Endothelial cell of umbilical vein (primary cell): ENCODE measurements at regions not wholly inside any gene's neighbourhood (a gene's known extent, or its start where the extent isn't known, plus 50 kb on each side); places are given as distances from the start of the nearest gene placed in this dataset.

Experiments used
- BruUV-seq: library from RNA; stranded (reverse); fragments of 400-500 nt; replicated peaks from 2 replicates; lab custom pipeline; 2021; lab: Mats Ljungman, UMichigan
- CTCF ChIA-PET: fragments of 300-600, 350-600 bp; sonication (Branson Sonifier 250); formaldehyde crosslinking; loops from one replicate; lab custom pipeline; 2021; ENCODE audit warnings: antibody characterized with exemption, inconsistent platforms; lab: Charles Lee
- POLR2A ChIA-PET: fragments of 300-600, 350-600 bp; sonication (Branson Sonifier 250); formaldehyde crosslinking; loops from one replicate; lab custom pipeline; 2021; ENCODE audit warnings: antibody characterized with exemption, inconsistent platforms; lab: Charles Lee
- DNase-seq: peaks from one replicate; pipeline ENCODE4 v3.0.0-alpha.2; 2011; ENCODE audit warnings: low read depth, low spot score
- FAIRE-seq: peaks from 2 replicates; lab custom pipeline; 2011; peaks lifted over from hg19 to GRCh38; lab: Jason Lieb, UNC
- H2AFZ ChIP-seq: 2 replicates; pipeline ENCODE4 v1.6.0; 2012; ENCODE audit warnings: low read depth, low read length, control low read depth, inconsistent platforms
- H3K27ac ChIP-seq: 2 replicates; pipeline ENCODE4 v1.5.1; 2011; ENCODE audit warnings: low read depth, mild to moderate bottlenecking, control low read depth, low read length, moderate library complexity; ENCODE audit not compliant: insufficient read depth
- H3K27me3 ChIP-seq, 2 experiments: 2 replicates each; pipeline versions ENCODE4 v1.6.0 to v1.6.1; 2011; ENCODE audit warnings: low read length in 2 of 2, mixed read lengths in 1 of 2; ENCODE audit not compliant: control insufficient read depth in 2 of 2, insufficient read depth in 2 of 2
- H3K36me3 ChIP-seq, 2 experiments: 2 replicates in 1 of 2; 3 replicates in 1 of 2; pipeline ENCODE4 v1.5.1; 2011; ENCODE audit warnings: low read length in 2 of 2, mild to moderate bottlenecking in 1 of 2, moderate library complexity in 1 of 2; ENCODE audit not compliant: control insufficient read depth in 2 of 2, insufficient read depth in 2 of 2; ENCODE audit errors: extremely low read depth in 1 of 2
- H3K4me1 ChIP-seq: 3 replicates; pipeline ENCODE4 v1.5.1; 2011; ENCODE audit warnings: mild to moderate bottlenecking, low read length; ENCODE audit not compliant: control insufficient read depth, insufficient read depth; ENCODE audit errors: extremely low read depth
- H3K4me2 ChIP-seq: 2 replicates; pipeline ENCODE4 v1.6.1; 2011; ENCODE audit warnings: low read length, control low read depth, mixed read lengths; ENCODE audit not compliant: insufficient read depth
- H3K4me3 ChIP-seq, 3 experiments: fragments of 200-600 bp in 1 of 3; sonication (generic), shearing (Covaris generic) in 1 of 3; replicated peaks in 1 of 3; 2 replicates each; pipeline ENCODE4 v1.5.1; 2011 to 2016; ENCODE audit warnings: control low read depth in 3 of 3, low read length in 3 of 3, mild to moderate bottlenecking in 2 of 3, inconsistent platforms in 1 of 3, low read depth in 1 of 3, moderate library complexity in 1 of 3; ENCODE audit not compliant: insufficient read depth in 1 of 3
- H3K79me2 ChIP-seq: 2 replicates; pipeline ENCODE4 v1.6.0; 2012; ENCODE audit warnings: low read length, inconsistent platforms; ENCODE audit not compliant: control insufficient read depth, insufficient read depth
- H3K9ac ChIP-seq: replicated peaks from 2 replicates; pipeline ENCODE3; 2011; ENCODE audit warnings: low read length, control low read depth; ENCODE audit not compliant: insufficient read depth; ENCODE audit errors: extremely low read depth
- H3K9me1 ChIP-seq: replicated peaks from 3 replicates; pipeline ENCODE4 v1.6.0; 2011; ENCODE audit warnings: mild to moderate bottlenecking, low read length; ENCODE audit not compliant: control insufficient read depth, insufficient read depth; ENCODE audit errors: extremely low read depth
- H3K9me3 ChIP-seq: replicated peaks from 2 replicates; pipeline ENCODE4 v1.5.1; 2012; ENCODE audit warnings: low read length, inconsistent platforms; ENCODE audit not compliant: control insufficient read depth, insufficient read depth
- H4K20me1 ChIP-seq: replicated peaks from 2 replicates; pipeline ENCODE3; 2011; ENCODE audit warnings: mild to moderate bottlenecking, low read length; ENCODE audit not compliant: control insufficient read depth, insufficient read depth; ENCODE audit errors: extremely low read depth
- CTCF ChIP-seq, 2 donors: IDR thresholded peaks; 1 replicate in 1 of 2; 2 replicates in 1 of 2; pipeline ENCODE4 v1.5.1; 2011; ENCODE audit warnings: low read length in 2 of 2, mild to moderate bottlenecking in 2 of 2, moderate library complexity in 2 of 2, control low read depth in 1 of 2, inconsistent platforms in 1 of 2, low read depth in 1 of 2; ENCODE audit not compliant: insufficient read depth in 1 of 2; ENCODE audit errors: extremely low read depth in 1 of 2
- EZH2 ChIP-seq: IDR thresholded peaks from 2 replicates; pipeline ENCODE4 v1.6.1; 2012; ENCODE audit warnings: borderline replicate concordance, low read depth, mild to moderate bottlenecking, moderate library complexity, low read length, inconsistent platforms; ENCODE audit not compliant: severe bottlenecking
- FOS ChIP-seq: IDR thresholded peaks from 2 replicates; pipeline ENCODE4 v1.6.1; 2011; ENCODE audit warnings: mild to moderate bottlenecking, low read length, moderate library complexity, borderline replicate concordance; ENCODE audit not compliant: insufficient read depth
- GATA2 ChIP-seq: IDR thresholded peaks from 2 replicates; pipeline ENCODE4 v1.7.0; 2011; ENCODE audit warnings: low read depth, mild to moderate bottlenecking, moderate library complexity, mixed read lengths, low read length; ENCODE audit not compliant: insufficient read length, insufficient read depth
- JUN ChIP-seq: IDR thresholded peaks from 2 replicates; pipeline ENCODE4 v1.6.1; 2011; ENCODE audit warnings: borderline replicate concordance, low read depth; ENCODE audit not compliant: insufficient read length, insufficient read depth
- MAX ChIP-seq: IDR thresholded peaks from 2 replicates; pipeline ENCODE4 v1.6.1; 2011; ENCODE audit not compliant: insufficient read depth, insufficient read length
- MYC ChIP-seq: IDR thresholded peaks from one replicate; pipeline ENCODE4 v1.6.1; 2011; ENCODE audit warnings: mild to moderate bottlenecking, low read depth, low read length
- POLR2A ChIP-seq: IDR thresholded peaks from 2 replicates; pipeline ENCODE4 v1.6.1; 2012; ENCODE audit warnings: low read depth, mild to moderate bottlenecking, control low read depth, low read length
- POLR2AphosphoS5 ChIP-seq: IDR thresholded peaks from 2 replicates; pipeline ENCODE4 v1.6.1; 2012; ENCODE audit warnings: low read depth, mild to moderate bottlenecking, control low read depth, low read length, moderate library complexity; ENCODE audit not compliant: insufficient read depth
- dilution Hi-C: fragments of 300-500 bp; cut with MboI; formaldehyde crosslinking; loops from one replicate; pipeline ENCODE4 v1.15.0; 2019; ENCODE audit warnings: low sequenced_read_pairs; ENCODE audit not compliant: extremely low pct_ligation_motif_present
- intact Hi-C: fragments of 100-400 bp; cut with micrococcal nuclease; formaldehyde crosslinking; loops from one replicate; pipeline ENCODE4 v1.10.0; 2022

GRCh38 chr11:92808022-92808421 is 161.4 kb upstream of the MTNR1B start:
- FAIRE-seq, result no peak
- TF ChIP-seq CTCF (IDR thresholded peaks at IDR 0.05; ENCODE audit: extremely low read depth in 1 of 2, insufficient read depth in 1 of 2, low read depth in 1 of 2, low read length in 2 of 2) (no peak), MYC (no peak), FOS (no peak), POLR2AphosphoS5 (no peak), GATA2 (no peak), MAX (no peak), POLR2A (no peak), JUN (no peak), EZH2 (no peak)
- POLR2A ChIA-PET, result no interaction called here

More at GRCh38 chr11:92808022-92808421, 161.4 kb upstream of the MTNR1B start:
- no peaks in the 10 kb centered on the region for H3K9me3 ChIP-seq
- H3K9me1 ChIP-seq, result no peaks in the 10 kb centered on the region
- BruUV-seq, result no TSS peak
- H4K20me1 ChIP-seq, result no peaks in the 10 kb centered on the region
- no peak overlapping the region for H3K4me3 ChIP-seq
- H3K27me3 ChIP-seq, result no peaks in the 10 kb centered on the region
- no peak overlapping the region for H2AFZ ChIP-seq
- CTCF ChIA-PET, result no interaction called here
- H3K4me1 ChIP-seq, result no peaks in the 10 kb centered on the region
- no peak overlapping the region for H3K4me2 ChIP-seq
- no peak for DNase-seq
- no peaks in the 10 kb centered on the region for H3K36me3 ChIP-seq
- intact Hi-C loops, result no loop called here
- no peak overlapping the region for H3K9ac ChIP-seq
- H3K79me2 ChIP-seq, result no peaks in the 10 kb centered on the region
- dilution Hi-C loops, result no loop called here
- H3K27ac ChIP-seq, result no peak overlapping the region
